ENCODE measurements at regions not wholly inside any gene's neighbourhood (a gene's known extent, or its start where the extent isn't known, plus 50 kb on each side); places are given as distances from the start of the nearest gene placed in this dataset.

DNA sequence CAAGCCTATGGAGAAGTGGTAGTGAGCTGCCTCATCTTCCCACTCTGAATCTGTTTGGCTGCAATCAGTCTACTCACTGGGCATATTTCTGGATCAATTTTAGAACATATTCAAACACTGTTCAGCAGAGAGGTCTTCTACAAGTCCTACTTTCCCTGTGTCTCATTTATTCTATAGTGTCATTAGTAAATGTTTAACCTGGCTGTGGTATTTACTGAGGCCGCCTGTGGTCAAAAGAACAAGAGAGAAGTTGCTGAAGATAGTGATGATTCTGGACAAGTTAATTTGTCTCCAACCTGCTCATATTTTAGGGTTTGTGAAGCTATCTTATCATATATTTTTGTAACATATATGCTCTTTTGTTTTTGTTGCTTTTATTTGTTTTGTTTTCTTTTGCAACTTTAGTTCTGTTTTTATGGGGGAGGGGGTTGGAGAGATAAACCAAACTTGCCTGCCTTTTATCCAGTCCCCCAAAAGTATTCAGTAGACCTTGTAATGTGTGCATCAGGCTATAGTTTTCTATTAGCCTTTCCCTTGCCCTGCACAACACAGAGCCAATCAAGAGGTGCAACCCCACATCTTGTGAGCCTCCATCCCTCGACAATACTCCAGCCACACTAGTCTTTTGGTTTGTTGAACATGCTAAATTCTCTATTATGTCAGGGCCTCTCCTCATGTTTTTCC, 362.8 kb upstream of the MBL2 start:
- no peak overlapping the region for H3K27ac ChIP-seq (ENCODE audit: low read depth, low read length)
- H3K36me3 ChIP-seq (ENCODE audit: control insufficient read depth in 5 of 5, insufficient read depth in 5 of 5, low read length in 5 of 5), result no peaks in the 10 kb centered on the region
- H3K9me3 ChIP-seq (ENCODE audit: control insufficient read depth in 5 of 5, low read length in 5 of 5), result peaks cover 0 to 2% (median 0%) of the 10 kb centered on the region in 5 donors
- no peak overlapping the region for H3K9ac ChIP-seq (ENCODE audit: low read length in 5 of 5)
- H3K4me3 ChIP-seq (ENCODE audit: low read depth in 1 of 5, low read length in 5 of 5), result no peak overlapping the region
- no peaks in the 10 kb centered on the region for H3K27me3 ChIP-seq (ENCODE audit: control insufficient read depth in 5 of 5, insufficient read depth in 4 of 5, low read length in 5 of 5)
- no peaks in the 10 kb centered on the region for H3K4me1 ChIP-seq (ENCODE audit: control insufficient read depth in 5 of 5, insufficient read depth in 5 of 5, low read length in 5 of 5)

GRCh38 chr10:53134050-53134449, 361.5 kb upstream of the MBL2 start:
- Histone ChIP-seq H3K27me3 (ENCODE audit: control insufficient read depth in 5 of 5, insufficient read depth in 4 of 5, low read length in 5 of 5) (no peaks in the 10 kb centered on the region), H3K4me3 (ENCODE audit: low read depth in 1 of 5, low read length in 5 of 5) (no peak overlapping the region), H3K9ac (ENCODE audit: low read length in 5 of 5) (no peak overlapping the region), H3K27ac (ENCODE audit: low read depth, low read length) (no peak overlapping the region), H3K4me1 (ENCODE audit: control insufficient read depth in 5 of 5, insufficient read depth in 5 of 5, low read length in 5 of 5) (no peaks in the 10 kb centered on the region), H3K36me3 (ENCODE audit: control insufficient read depth in 5 of 5, insufficient read depth in 5 of 5, low read length in 5 of 5) (no peaks in the 10 kb centered on the region), H3K9me3 (ENCODE audit: control insufficient read depth in 5 of 5, low read length in 5 of 5) (peaks cover 0 to 2% (median 0%) of the 10 kb centered on the region in 5 donors)

- Histone ChIP-seq H3K9me3 (ENCODE audit: control insufficient read depth in 5 of 5, low read length in 5 of 5) (peaks cover 0 to 5% (median 0%) of the 10 kb centered on the region in 5 donors), H3K4me3 (ENCODE audit: low read depth in 1 of 5, low read length in 5 of 5) (no peak overlapping the region), H3K9ac (ENCODE audit: low read length in 5 of 5) (no peak overlapping the region), H3K27ac (ENCODE audit: low read depth, low read length) (no peak overlapping the region), H3K27me3 (ENCODE audit: control insufficient read depth in 5 of 5, insufficient read depth in 4 of 5, low read length in 5 of 5) (no peaks in the 10 kb centered on the region), H3K36me3 (ENCODE audit: control insufficient read depth in 5 of 5, insufficient read depth in 5 of 5, low read length in 5 of 5) (no peaks in the 10 kb centered on the region), H3K4me1 (ENCODE audit: control insufficient read depth in 5 of 5, insufficient read depth in 5 of 5, low read length in 5 of 5) (no peaks in the 10 kb centered on the region)
Measured at GRCh38 chr10:53130337-53130736, 357.8 kb upstream of the MBL2 start.

DNA sequence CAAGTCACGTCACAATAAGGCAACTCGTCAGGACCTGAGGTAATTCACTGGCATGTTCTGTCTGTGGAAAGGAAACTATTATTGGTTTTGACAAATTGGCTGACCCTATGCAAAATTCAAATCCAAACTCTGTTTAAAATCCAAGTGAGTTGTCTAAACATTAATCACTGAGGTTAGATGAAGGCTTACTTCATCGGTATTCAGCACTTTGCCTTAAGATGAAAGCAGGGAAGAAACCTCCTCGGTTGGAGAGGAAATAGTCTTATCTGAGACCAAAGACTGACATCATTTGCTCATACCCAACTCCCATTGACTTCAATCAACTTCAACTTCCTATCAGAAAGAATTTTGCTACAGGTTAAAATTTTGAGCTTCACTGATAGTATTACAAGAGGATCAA, 355.1 kb upstream of the MBL2 start:
- Histone ChIP-seq H3K27ac (ENCODE audit: low read depth, low read length) (no peak overlapping the region), H3K9me3 (ENCODE audit: control insufficient read depth in 5 of 5, low read length in 5 of 5) (peaks cover 0 to 5% (median 0%) of the 10 kb centered on the region in 5 donors), H3K4me1 (ENCODE audit: control insufficient read depth in 5 of 5, insufficient read depth in 5 of 5, low read length in 5 of 5) (no peaks in the 10 kb centered on the region), H3K36me3 (ENCODE audit: control insufficient read depth in 5 of 5, insufficient read depth in 5 of 5, low read length in 5 of 5) (no peaks in the 10 kb centered on the region), H3K9ac (ENCODE audit: low read length in 5 of 5) (no peak overlapping the region), H3K27me3 (ENCODE audit: control insufficient read depth in 5 of 5, insufficient read depth in 4 of 5, low read length in 5 of 5) (no peaks in the 10 kb centered on the region), H3K4me3 (ENCODE audit: low read depth in 1 of 5, low read length in 5 of 5) (no peak overlapping the region)

GRCh38 chr10:53123311-53123710, 350.7 kb upstream of the MBL2 start:
- no peaks in the 10 kb centered on the region for H3K27me3 ChIP-seq (ENCODE audit: control insufficient read depth in 5 of 5, insufficient read depth in 4 of 5, low read length in 5 of 5)
- H3K27ac ChIP-seq (ENCODE audit: low read depth, low read length), result no peak overlapping the region
- no peak overlapping the region for H3K9ac ChIP-seq (ENCODE audit: low read length in 5 of 5)
- peaks cover 0 to 5% (median 0%) of the 10 kb centered on the region in 5 donors for H3K9me3 ChIP-seq (ENCODE audit: control insufficient read depth in 5 of 5, low read length in 5 of 5)
- no peak overlapping the region for H3K4me3 ChIP-seq (ENCODE audit: low read depth in 1 of 5, low read length in 5 of 5)
- H3K4me1 ChIP-seq (ENCODE audit: control insufficient read depth in 5 of 5, insufficient read depth in 5 of 5, low read length in 5 of 5), result no peaks in the 10 kb centered on the region
- no peaks in the 10 kb centered on the region for H3K36me3 ChIP-seq (ENCODE audit: control insufficient read depth in 5 of 5, insufficient read depth in 5 of 5, low read length in 5 of 5)

GRCh38 chr10:53122281-53122680, 349.7 kb upstream of the MBL2 start:
- Histone ChIP-seq H3K9ac (ENCODE audit: low read length in 5 of 5) (no peak overlapping the region), H3K4me1 (ENCODE audit: control insufficient read depth in 5 of 5, insufficient read depth in 5 of 5, low read length in 5 of 5) (no peaks in the 10 kb centered on the region), H3K36me3 (ENCODE audit: control insufficient read depth in 5 of 5, insufficient read depth in 5 of 5, low read length in 5 of 5) (no peaks in the 10 kb centered on the region), H3K4me3 (ENCODE audit: low read depth in 1 of 5, low read length in 5 of 5) (no peak overlapping the region), H3K27me3 (ENCODE audit: control insufficient read depth in 5 of 5, insufficient read depth in 4 of 5, low read length in 5 of 5) (no peaks in the 10 kb centered on the region), H3K9me3 (ENCODE audit: control insufficient read depth in 5 of 5, low read length in 5 of 5) (peaks cover 0 to 2% (median 0%) of the 10 kb centered on the region in 5 donors), H3K27ac (ENCODE audit: low read depth, low read length) (no peak overlapping the region)

- Histone ChIP-seq H3K36me3 (ENCODE audit: control insufficient read depth in 5 of 5, insufficient read depth in 5 of 5, low read length in 5 of 5) (no peaks in the 10 kb centered on the region), H3K4me1 (ENCODE audit: control insufficient read depth in 5 of 5, insufficient read depth in 5 of 5, low read length in 5 of 5) (no peaks in the 10 kb centered on the region), H3K9me3 (ENCODE audit: control insufficient read depth in 5 of 5, low read length in 5 of 5) (peaks cover 0 to 7% (median 0%) of the 10 kb centered on the region in 5 donors), H3K27ac (ENCODE audit: low read depth, low read length) (no peak overlapping the region), H3K27me3 (ENCODE audit: control insufficient read depth in 5 of 5, insufficient read depth in 4 of 5, low read length in 5 of 5) (no peaks in the 10 kb centered on the region), H3K9ac (ENCODE audit: low read length in 5 of 5) (no peak overlapping the region), H3K4me3 (ENCODE audit: low read depth in 1 of 5, low read length in 5 of 5) (no peak overlapping the region)
Measured at GRCh38 chr10:53115660-53116059, 343.1 kb upstream of the MBL2 start.

GRCh38 chr10:53111529-53111928, 338.9 kb upstream of the MBL2 start:
- Histone ChIP-seq H3K36me3 (ENCODE audit: control insufficient read depth in 5 of 5, insufficient read depth in 5 of 5, low read length in 5 of 5) (no peaks in the 10 kb centered on the region), H3K9me3 (ENCODE audit: control insufficient read depth in 5 of 5, low read length in 5 of 5) (peaks cover 0 to 2% (median 0%) of the 10 kb centered on the region in 5 donors), H3K9ac (ENCODE audit: low read length in 5 of 5) (no peak overlapping the region), H3K27ac (ENCODE audit: low read depth, low read length) (no peak overlapping the region), H3K27me3 (ENCODE audit: control insufficient read depth in 5 of 5, insufficient read depth in 4 of 5, low read length in 5 of 5) (no peaks in the 10 kb centered on the region), H3K4me3 (ENCODE audit: low read depth in 1 of 5, low read length in 5 of 5) (no peak overlapping the region), H3K4me1 (ENCODE audit: control insufficient read depth in 5 of 5, insufficient read depth in 5 of 5, low read length in 5 of 5) (no peaks in the 10 kb centered on the region)

- Histone ChIP-seq H3K9me3 (ENCODE audit: control insufficient read depth in 5 of 5, low read length in 5 of 5) (no peaks in the 10 kb centered on the region), H3K36me3 (ENCODE audit: control insufficient read depth in 5 of 5, insufficient read depth in 5 of 5, low read length in 5 of 5) (no peaks in the 10 kb centered on the region)
Measured at GRCh38 chr10:53109320-53109719, 336.7 kb upstream of the MBL2 start.

DNA sequence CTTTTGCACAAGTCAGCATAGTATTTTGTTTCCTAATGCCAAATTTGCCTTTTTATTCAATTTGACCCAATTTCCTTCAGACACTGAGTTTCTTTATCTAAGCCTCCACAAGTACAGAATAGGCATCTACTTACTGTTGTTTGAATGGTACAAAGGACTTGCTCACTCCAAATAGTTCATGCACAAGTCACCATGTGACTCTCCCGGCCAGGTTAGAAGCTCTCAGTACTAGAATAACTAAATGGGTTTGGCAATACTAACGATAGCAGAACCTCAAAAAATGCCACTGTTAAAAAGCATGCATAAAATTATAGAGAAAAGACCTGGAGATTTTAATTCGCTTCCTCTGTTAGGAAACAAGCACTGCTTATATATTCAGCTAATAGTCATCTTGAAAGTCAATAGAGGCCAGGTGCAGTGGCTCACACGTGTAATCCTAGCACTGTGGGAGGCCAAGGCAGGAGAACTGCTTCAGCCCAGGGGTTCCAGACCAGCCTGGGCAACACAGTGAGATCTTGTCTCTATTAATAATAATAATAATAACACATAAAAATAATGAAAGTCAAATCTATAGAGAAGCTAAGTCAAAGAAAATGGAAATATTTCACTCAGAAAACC, 335.8 kb upstream of the MBL2 start:
- Histone ChIP-seq H3K9ac (ENCODE audit: low read length in 5 of 5) (no peak overlapping the region), H3K27ac (ENCODE audit: low read depth, low read length) (no peak overlapping the region), H3K4me1 (ENCODE audit: control insufficient read depth in 5 of 5, insufficient read depth in 5 of 5, low read length in 5 of 5) (no peaks in the 10 kb centered on the region), H3K4me3 (ENCODE audit: low read depth in 1 of 5, low read length in 5 of 5) (no peak overlapping the region), H3K9me3 (ENCODE audit: control insufficient read depth in 5 of 5, low read length in 5 of 5) (no peaks in the 10 kb centered on the region), H3K27me3 (ENCODE audit: control insufficient read depth in 5 of 5, insufficient read depth in 4 of 5, low read length in 5 of 5) (no peaks in the 10 kb centered on the region), H3K36me3 (ENCODE audit: control insufficient read depth in 5 of 5, insufficient read depth in 5 of 5, low read length in 5 of 5) (no peaks in the 10 kb centered on the region)

More at GRCh38 chr10:53109320-53109719, 336.7 kb upstream of the MBL2 start:
- H3K4me1 ChIP-seq (ENCODE audit: control insufficient read depth in 5 of 5, insufficient read depth in 5 of 5, low read length in 5 of 5), result no peaks in the 10 kb centered on the region
- no peak overlapping the region for H3K9ac ChIP-seq (ENCODE audit: low read length in 5 of 5)
- no peaks in the 10 kb centered on the region for H3K27me3 ChIP-seq (ENCODE audit: control insufficient read depth in 5 of 5, insufficient read depth in 4 of 5, low read length in 5 of 5)
- H3K4me3 ChIP-seq (ENCODE audit: low read depth in 1 of 5, low read length in 5 of 5), result no peak overlapping the region
- H3K27ac ChIP-seq (ENCODE audit: low read depth, low read length), result no peak overlapping the region

Measured in subcutaneous abdominal adipose tissue (tissue), 5 donors.